ENCODE measurements at regions not wholly inside any gene's neighbourhood (a gene's known extent, or its start where the extent isn't known, plus 50 kb on each side); places are given as distances from the start of the nearest gene placed in this dataset.

DNA sequence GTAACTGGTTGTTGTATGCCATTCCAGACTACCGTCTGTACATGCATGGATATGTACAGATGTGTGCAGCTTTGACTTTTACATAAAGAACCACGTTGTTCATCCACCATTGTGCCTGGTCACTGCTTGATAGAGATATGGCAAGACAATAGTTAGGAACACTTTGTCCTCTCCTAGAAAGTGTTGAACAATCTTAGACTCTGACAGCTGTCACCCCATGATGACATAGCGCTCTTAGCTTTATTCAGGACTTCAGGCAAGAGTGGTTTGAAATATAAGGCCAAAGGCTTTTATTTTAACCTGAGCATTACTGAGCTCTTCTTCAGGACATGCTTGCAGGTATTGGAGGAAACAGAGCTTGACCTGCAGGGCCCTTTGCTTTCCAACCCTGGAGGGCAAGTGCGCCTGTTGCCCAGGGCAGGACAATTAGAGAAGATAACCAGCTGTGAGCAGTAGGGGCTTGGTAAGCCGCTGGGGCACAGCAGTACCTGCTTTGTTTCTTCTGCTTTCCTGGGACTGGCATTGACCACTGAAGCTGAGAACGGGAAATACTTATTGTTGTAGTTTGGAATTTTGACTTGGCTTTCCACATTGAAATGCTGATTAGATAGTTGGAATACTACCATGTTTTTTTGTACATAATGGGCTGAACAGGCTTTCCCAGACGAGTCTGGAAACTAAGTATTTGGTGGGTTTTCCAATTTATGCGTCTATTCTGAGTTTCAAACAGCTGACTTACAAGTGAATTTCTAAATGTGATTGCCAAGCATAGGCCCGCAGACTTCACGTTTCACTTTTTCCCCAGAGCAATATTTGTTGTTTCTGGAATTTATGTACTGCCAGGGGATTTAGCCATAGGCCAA lies 51.1 kb downstream of the GARRE1 start:
- in situ Hi-C loops (cut with HindIII; ENCODE audit: low pct_unique_long_range_greater_than_20kb, low sequenced_read_pairs): no loop called here
- no peak for DNase-seq (ENCODE audit: low read depth)

DNA sequence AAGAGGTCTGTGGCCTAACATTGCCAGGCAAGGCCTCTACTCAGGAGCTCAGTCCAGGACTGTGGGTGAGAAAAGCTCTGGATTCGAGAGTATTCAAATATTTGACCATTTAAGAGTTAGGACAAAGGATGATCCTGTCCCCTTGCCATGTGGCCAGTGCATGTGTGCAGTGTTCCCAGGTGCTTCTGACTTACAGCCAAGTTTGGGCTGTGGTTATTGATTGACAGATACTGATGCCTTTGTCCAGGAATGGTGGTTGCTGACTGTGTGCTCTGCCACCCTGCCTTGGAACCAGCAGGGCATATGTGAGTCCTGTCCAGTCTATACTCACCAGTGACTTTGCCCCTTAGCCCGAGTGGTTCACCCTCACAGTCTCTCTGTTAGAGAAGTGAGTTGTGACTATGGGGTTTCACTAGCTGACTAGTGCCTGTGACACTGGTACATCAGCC lies 51.9 kb downstream of the GARRE1 start:
- in situ Hi-C loops (cut with HindIII; ENCODE audit: low pct_unique_long_range_greater_than_20kb, low sequenced_read_pairs): no loop called here
- DNase-seq (ENCODE audit: low read depth): peak; percentile 41

- in situ Hi-C loops (cut with HindIII; ENCODE audit: low pct_unique_long_range_greater_than_20kb, low sequenced_read_pairs): no loop called here
- DNase-seq (ENCODE audit: low read depth): no peak
Measured at GRCh38 chr19:34306824-34307223, 52.5 kb downstream of the GARRE1 start.

- no peak for DNase-seq (ENCODE audit: low read depth)
- in situ Hi-C loops (cut with HindIII; ENCODE audit: low pct_unique_long_range_greater_than_20kb, low sequenced_read_pairs): no loop called here
Measured at GRCh38 chr19:34308381-34309367, 54.3 kb downstream of the GARRE1 start.

DNA sequence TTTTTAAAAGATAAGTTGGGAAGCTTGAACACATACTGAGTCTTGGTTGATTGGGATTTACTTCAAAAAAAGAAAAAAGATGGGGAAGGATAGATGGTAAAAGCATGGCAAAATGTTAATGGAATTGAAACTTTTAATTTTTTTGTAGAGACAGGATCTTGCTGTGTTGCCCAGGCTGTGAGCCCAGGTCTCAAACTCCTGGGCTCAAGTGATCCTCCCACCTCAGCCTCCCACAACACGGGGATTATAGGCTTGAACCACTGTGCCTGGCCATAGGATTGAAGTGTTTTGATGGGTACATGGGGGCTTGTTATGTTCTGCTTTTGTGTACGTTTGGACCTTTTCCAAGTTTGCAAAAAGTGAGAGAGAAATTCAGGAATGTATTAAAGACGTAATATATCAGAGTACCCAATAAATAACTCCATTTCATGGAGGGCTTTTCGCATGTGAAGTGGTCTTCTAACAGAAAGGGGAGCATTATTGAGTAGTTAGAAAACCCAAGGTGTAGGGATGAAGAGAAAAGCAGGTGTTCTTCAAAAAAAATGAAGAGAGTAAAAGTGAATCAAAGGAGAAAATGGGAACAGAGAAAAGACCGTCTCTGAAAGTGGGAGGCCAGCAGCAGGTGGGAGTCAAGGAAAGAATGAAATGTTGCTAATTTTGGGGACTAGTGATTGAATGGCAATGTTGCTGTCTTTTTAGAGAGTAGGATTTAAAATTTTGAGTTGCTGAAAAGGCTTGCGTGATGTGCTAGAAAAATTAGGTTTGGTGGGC lies 55.2 kb downstream of the GARRE1 start:
- in situ Hi-C loops (cut with HindIII; ENCODE audit: low pct_unique_long_range_greater_than_20kb, low sequenced_read_pairs): no loop called here
- no peak for DNase-seq (ENCODE audit: low read depth)

DNA sequence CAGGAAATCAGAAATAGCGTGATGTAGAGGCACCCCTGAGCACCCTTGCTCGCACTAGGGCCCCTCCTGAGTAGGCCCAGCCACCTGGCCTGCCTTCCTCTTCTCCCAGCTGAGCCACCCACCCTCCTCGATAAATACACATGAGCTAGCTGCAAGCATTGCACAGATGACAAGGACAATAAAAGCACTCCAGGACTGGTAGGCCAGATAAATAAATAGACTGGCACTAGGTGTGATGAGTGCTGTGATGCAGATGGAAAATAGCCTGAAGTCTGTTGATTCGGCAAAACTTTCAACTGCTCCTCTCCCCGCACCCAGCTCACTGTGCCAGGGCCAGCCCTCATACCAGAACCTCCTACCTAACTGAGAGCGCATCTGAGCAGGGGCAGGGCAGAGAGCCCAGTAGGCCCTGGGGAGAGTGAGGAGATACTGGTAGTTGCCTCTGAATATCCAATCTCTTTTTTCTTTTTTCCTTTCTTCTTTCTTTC lies 54.5 kb upstream of the GPI start:
- in situ Hi-C loops (cut with HindIII; ENCODE audit: low pct_unique_long_range_greater_than_20kb, low sequenced_read_pairs): no loop called here
- no peak for DNase-seq (ENCODE audit: low read depth)

DNA sequence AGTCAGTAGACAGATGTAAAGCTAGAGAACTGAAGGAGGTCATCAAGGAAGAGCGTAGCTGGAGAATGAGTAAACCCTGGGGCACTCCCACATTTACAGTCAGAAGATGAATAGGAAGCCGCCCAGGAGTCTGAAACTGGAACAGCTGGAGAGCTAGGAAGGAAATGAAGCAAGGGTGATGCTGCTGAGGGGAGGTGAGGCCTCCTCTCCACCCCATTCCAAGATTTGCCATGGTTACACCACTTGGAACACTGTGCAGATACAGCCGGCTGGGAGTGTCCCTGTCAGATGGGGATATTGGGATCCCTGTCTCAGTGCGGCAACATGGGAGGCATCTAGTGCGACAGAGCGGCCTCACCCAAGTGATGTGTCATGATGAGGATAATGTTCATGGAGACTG lies 51.8 kb upstream of the GPI start:
- in situ Hi-C loops (cut with HindIII; ENCODE audit: low pct_unique_long_range_greater_than_20kb, low sequenced_read_pairs): no loop called here
- DNase-seq (ENCODE audit: low read depth): no peak

GRCh38 chr19:34314437-34315313 lies 50.3 kb upstream of the GPI start:
- in situ Hi-C loops (cut with HindIII; ENCODE audit: low pct_unique_long_range_greater_than_20kb, low sequenced_read_pairs): no loop called here
- DNase-seq (ENCODE audit: low read depth): no peak

All from Caki2 (cell line).